RWPE2 (cell line): ENCODE measurements at regions not wholly inside any gene's neighbourhood (a gene's known extent, or its start where the extent isn't known, plus 50 kb on each side); places are given as distances from the start of the nearest gene placed in this dataset.

ENCODE experiments used
- ATAC-seq: fragments of 200-7000 bp; cut with Tn5 transposase; 3 replicates; pipeline ENCODE4 v1.9.1; 2021; ENCODE audit warnings: low read depth
- DNase-seq: peaks from one replicate; pipeline ENCODE4 v3.0.0-alpha.2; 2020; ENCODE audit warnings: low spot score
- H3K27ac ChIP-seq: fragments of 450-650 bp; 2 replicates; pipeline ENCODE4 v1.5.1; 2017; ENCODE audit warnings: mild to moderate bottlenecking; ENCODE audit not compliant: poor library complexity, severe bottlenecking
- H3K27me3 ChIP-seq: fragments of 250-450 bp; sonication (Bioruptor Pico); 2 replicates; pipeline ENCODE4 v1.5.1; 2021; ENCODE audit warnings: mild to moderate bottlenecking, moderate library complexity; ENCODE audit not compliant: insufficient read depth, poor library complexity, severe bottlenecking
- H3K36me3 ChIP-seq: fragments of 250-450 bp; sonication (Bioruptor Pico); 2 replicates; pipeline ENCODE4 v1.5.1; 2020; ENCODE audit warnings: low read depth, mild to moderate bottlenecking, moderate library complexity
- H3K4me1 ChIP-seq: fragments of 250-450 bp; sonication (Bioruptor Pico); 2 replicates; pipeline ENCODE4 v1.5.1; 2021; ENCODE audit warnings: mild to moderate bottlenecking, moderate library complexity; ENCODE audit not compliant: insufficient read depth, poor library complexity, severe bottlenecking
- H3K4me3 ChIP-seq: fragments of 250-450 bp; sonication (Bioruptor Pico); 2 replicates; pipeline ENCODE4 v1.5.1; 2021; ENCODE audit warnings: mild to moderate bottlenecking, moderate library complexity; ENCODE audit not compliant: severe bottlenecking
- H3K9me3 ChIP-seq: fragments of 250-450 bp; sonication (Bioruptor Pico); 2 replicates; pipeline ENCODE4 v1.5.1; 2021; ENCODE audit warnings: mild to moderate bottlenecking, moderate library complexity; ENCODE audit not compliant: severe bottlenecking
- CTCF ChIP-seq: fragments of 450-650 bp; IDR thresholded peaks from one replicate; pipeline ENCODE4 v1.5.1; 2017; ENCODE audit warnings: mild to moderate bottlenecking, moderate library complexity; ENCODE audit not compliant: poor library complexity, severe bottlenecking

GRCh38 chr2:220585241-220585640, 957.8 kb downstream of the SLC4A3 start:
- TF ChIP-seq CTCF: no peak
- ATAC-seq (no peak), DNase-seq (no peak)
- no peaks in the 10 kb centered on the region for H3K27me3 ChIP-seq
- no peaks in the 10 kb centered on the region for H3K9me3 ChIP-seq
- no peaks in the 10 kb centered on the region for H3K36me3 ChIP-seq
- H3K27ac ChIP-seq: no peak overlapping the region
- H3K4me3 ChIP-seq: no peak overlapping the region
- H3K4me1 ChIP-seq: no peaks in the 10 kb centered on the region

GRCh38 chr2:220586980-220587530, 959.6 kb downstream of the SLC4A3 start:
- ATAC-seq: no peak
- Histone ChIP-seq H3K27ac (no peak overlapping the region), H3K27me3 (no peaks in the 10 kb centered on the region), H3K36me3 (no peaks in the 10 kb centered on the region), H3K9me3 (no peaks in the 10 kb centered on the region), H3K4me3 (no peak overlapping the region), H3K4me1 (no peaks in the 10 kb centered on the region)
- DNase-seq: no peak
- no peak for TF ChIP-seq CTCF

- ATAC-seq: no peak
- no peak for DNase-seq
- H3K4me1 ChIP-seq: no peaks in the 10 kb centered on the region
Measured at GRCh38 chr2:220588148-220588547, 960.7 kb downstream of the SLC4A3 start.

GRCh38 chr2:220590476-220590875, 963.0 kb downstream of the SLC4A3 start:
- TF ChIP-seq CTCF: no peak
- H3K36me3 ChIP-seq: no peaks in the 10 kb centered on the region
- no peaks in the 10 kb centered on the region for H3K9me3 ChIP-seq
- DNase-seq: no peak
- H3K4me1 ChIP-seq: no peaks in the 10 kb centered on the region
- H3K4me3 ChIP-seq: no peak overlapping the region
- ATAC-seq: no peak
- no peaks in the 10 kb centered on the region for H3K27me3 ChIP-seq
- H3K27ac ChIP-seq: no peak overlapping the region

More at GRCh38 chr2:220588148-220588547, 960.7 kb downstream of the SLC4A3 start:
- no peak for TF ChIP-seq CTCF
- H3K27me3 ChIP-seq: no peaks in the 10 kb centered on the region
- H3K4me3 ChIP-seq: no peak overlapping the region
- no peaks in the 10 kb centered on the region for H3K36me3 ChIP-seq
- no peaks in the 10 kb centered on the region for H3K9me3 ChIP-seq
- H3K27ac ChIP-seq: no peak overlapping the region

GRCh38 chr2:220593526-220593925, 966.1 kb downstream of the SLC4A3 start:
- no peak for TF ChIP-seq CTCF

More at GRCh38 chr2:220593526-220593925, 966.1 kb downstream of the SLC4A3 start:
- Histone ChIP-seq H3K9me3 (no peaks in the 10 kb centered on the region), H3K27ac (no peak overlapping the region), H3K4me3 (no peak overlapping the region), H3K27me3 (no peaks in the 10 kb centered on the region), H3K36me3 (no peaks in the 10 kb centered on the region), H3K4me1 (no peaks in the 10 kb centered on the region)
- ATAC-seq (no peak), DNase-seq (no peak)
